GM12874 (cell line): ENCODE measurements at regions not wholly inside any gene's neighbourhood (a gene's known extent, or its start where the extent isn't known, plus 50 kb on each side); places are given as distances from the start of the nearest gene placed in this dataset.

ENCODE experiments used
- CTCF ChIP-seq: IDR thresholded peaks from 2 replicates; pipeline ENCODE4 v1.5.1; 2011; ENCODE audit warnings: low read depth, mild to moderate bottlenecking, control low read depth, low read length, moderate library complexity; ENCODE audit not compliant: insufficient read depth

- TF ChIP-seq CTCF, result no peak
Observed at GRCh38 chr2:9750224-9751215, 92.8 kb upstream of the TAF1B start.

GRCh38 chr2:9751831-9752230, 91.4 kb upstream of the TAF1B start:
- TF ChIP-seq CTCF, result no peak

GRCh38 chr2:9752441-9753275, 90.6 kb upstream of the TAF1B start:
- TF ChIP-seq CTCF, result no peak

GRCh38 chr2:9753276-9753600, 90.0 kb upstream of the TAF1B start:
- TF ChIP-seq CTCF, result no peak

GRCh38 chr2:9753665-9754531, 89.4 kb upstream of the TAF1B start:
- TF ChIP-seq CTCF, result no peak

- TF ChIP-seq CTCF, result no peak
Observed at GRCh38 chr2:9754532-9754887, 88.8 kb upstream of the TAF1B start.
